ENCODE measurements at regions not wholly inside any gene's neighbourhood (a gene's known extent, or its start where the extent isn't known, plus 50 kb on each side); places are given as distances from the start of the nearest gene placed in this dataset.

- TF ChIP-seq ZNF512 (tag; IDR thresholded peaks at IDR 0.05) (no peak), ZFX (CRISPR knock-in tag; IDR thresholded peaks at IDR 0.05) (no peak), XRCC5 (IDR thresholded peaks at IDR 0.05; ENCODE audit: low read depth, low read length) (no peak), GABPA (tag; conservative IDR thresholded peaks at IDR 0.05; ENCODE audit: low read depth) (no peak), BRF2 (IDR thresholded peaks at IDR 0.05; ENCODE audit: borderline replicate concordance, insufficient read depth, insufficient read length) (no peak), EZH2 (IDR thresholded peaks at IDR 0.05; ENCODE audit: borderline replicate concordance, low read depth, low read length) (no peak), NR1H2 (CRISPR knock-in tag; IDR thresholded peaks at IDR 0.05) (no peak), POLR2AphosphoS2 (IDR thresholded peaks at IDR 0.05; ENCODE audit: low read length) (no peak), EGR1 (conservative IDR thresholded peaks at IDR 0.05) (no peak), HMGXB4 (CRISPR knock-in tag; IDR thresholded peaks at IDR 0.05) (no peak)
Measured at GRCh38 chr9:13554626-13555025, 275.1 kb upstream of the MPDZ start.

Data from K562 (cell line).